Endothelial cell of umbilical vein (primary cell): ENCODE measurements at regions not wholly inside any gene's neighbourhood (a gene's known extent, or its start where the extent isn't known, plus 50 kb on each side); places are given as distances from the start of the nearest gene placed in this dataset.

ENCODE experiments used
- BruUV-seq: library from RNA; stranded (reverse); fragments of 400-500 nt; replicated peaks from 2 replicates; lab custom pipeline; 2021; lab: Mats Ljungman, UMichigan
- CTCF ChIA-PET: fragments of 300-600, 350-600 bp; sonication (Branson Sonifier 250); formaldehyde crosslinking; loops from one replicate; lab custom pipeline; 2021; ENCODE audit warnings: antibody characterized with exemption, inconsistent platforms; lab: Charles Lee
- POLR2A ChIA-PET: fragments of 300-600, 350-600 bp; sonication (Branson Sonifier 250); formaldehyde crosslinking; loops from one replicate; lab custom pipeline; 2021; ENCODE audit warnings: antibody characterized with exemption, inconsistent platforms; lab: Charles Lee
- DNase-seq: peaks from one replicate; pipeline ENCODE4 v3.0.0-alpha.2; 2011; ENCODE audit warnings: low read depth, low spot score
- FAIRE-seq: peaks from 2 replicates; lab custom pipeline; 2011; peaks lifted over from hg19 to GRCh38; lab: Jason Lieb, UNC
- H2AFZ ChIP-seq: 2 replicates; pipeline ENCODE4 v1.6.0; 2012; ENCODE audit warnings: low read depth, low read length, control low read depth, inconsistent platforms
- H3K27ac ChIP-seq: 2 replicates; pipeline ENCODE4 v1.5.1; 2011; ENCODE audit warnings: low read depth, mild to moderate bottlenecking, control low read depth, low read length, moderate library complexity; ENCODE audit not compliant: insufficient read depth
- H3K27me3 ChIP-seq, 2 experiments: 2 replicates each; pipeline versions ENCODE4 v1.6.0 to v1.6.1; 2011; ENCODE audit warnings: low read length in 2 of 2, mixed read lengths in 1 of 2; ENCODE audit not compliant: control insufficient read depth in 2 of 2, insufficient read depth in 2 of 2
- H3K36me3 ChIP-seq, 2 experiments: 2 replicates in 1 of 2; 3 replicates in 1 of 2; pipeline ENCODE4 v1.5.1; 2011; ENCODE audit warnings: low read length in 2 of 2, mild to moderate bottlenecking in 1 of 2, moderate library complexity in 1 of 2; ENCODE audit not compliant: control insufficient read depth in 2 of 2, insufficient read depth in 2 of 2; ENCODE audit errors: extremely low read depth in 1 of 2
- H3K4me1 ChIP-seq: 3 replicates; pipeline ENCODE4 v1.5.1; 2011; ENCODE audit warnings: mild to moderate bottlenecking, low read length; ENCODE audit not compliant: control insufficient read depth, insufficient read depth; ENCODE audit errors: extremely low read depth
- H3K4me2 ChIP-seq: 2 replicates; pipeline ENCODE4 v1.6.1; 2011; ENCODE audit warnings: low read length, control low read depth, mixed read lengths; ENCODE audit not compliant: insufficient read depth
- H3K4me3 ChIP-seq, 3 experiments: fragments of 200-600 bp in 1 of 3; sonication (generic), shearing (Covaris generic) in 1 of 3; replicated peaks in 1 of 3; 2 replicates each; pipeline ENCODE4 v1.5.1; 2011 to 2016; ENCODE audit warnings: control low read depth in 3 of 3, low read length in 3 of 3, mild to moderate bottlenecking in 2 of 3, inconsistent platforms in 1 of 3, low read depth in 1 of 3, moderate library complexity in 1 of 3; ENCODE audit not compliant: insufficient read depth in 1 of 3
- H3K79me2 ChIP-seq: 2 replicates; pipeline ENCODE4 v1.6.0; 2012; ENCODE audit warnings: low read length, inconsistent platforms; ENCODE audit not compliant: control insufficient read depth, insufficient read depth
- H3K9ac ChIP-seq: replicated peaks from 2 replicates; pipeline ENCODE3; 2011; ENCODE audit warnings: low read length, control low read depth; ENCODE audit not compliant: insufficient read depth; ENCODE audit errors: extremely low read depth
- H3K9me1 ChIP-seq: replicated peaks from 3 replicates; pipeline ENCODE4 v1.6.0; 2011; ENCODE audit warnings: mild to moderate bottlenecking, low read length; ENCODE audit not compliant: control insufficient read depth, insufficient read depth; ENCODE audit errors: extremely low read depth
- H3K9me3 ChIP-seq: replicated peaks from 2 replicates; pipeline ENCODE4 v1.5.1; 2012; ENCODE audit warnings: low read length, inconsistent platforms; ENCODE audit not compliant: control insufficient read depth, insufficient read depth
- H4K20me1 ChIP-seq: replicated peaks from 2 replicates; pipeline ENCODE3; 2011; ENCODE audit warnings: mild to moderate bottlenecking, low read length; ENCODE audit not compliant: control insufficient read depth, insufficient read depth; ENCODE audit errors: extremely low read depth
- CTCF ChIP-seq, 2 donors: IDR thresholded peaks; 1 replicate in 1 of 2; 2 replicates in 1 of 2; pipeline ENCODE4 v1.5.1; 2011; ENCODE audit warnings: low read length in 2 of 2, mild to moderate bottlenecking in 2 of 2, moderate library complexity in 2 of 2, control low read depth in 1 of 2, inconsistent platforms in 1 of 2, low read depth in 1 of 2; ENCODE audit not compliant: insufficient read depth in 1 of 2; ENCODE audit errors: extremely low read depth in 1 of 2
- EZH2 ChIP-seq: IDR thresholded peaks from 2 replicates; pipeline ENCODE4 v1.6.1; 2012; ENCODE audit warnings: borderline replicate concordance, low read depth, mild to moderate bottlenecking, moderate library complexity, low read length, inconsistent platforms; ENCODE audit not compliant: severe bottlenecking
- FOS ChIP-seq: IDR thresholded peaks from 2 replicates; pipeline ENCODE4 v1.6.1; 2011; ENCODE audit warnings: mild to moderate bottlenecking, low read length, moderate library complexity, borderline replicate concordance; ENCODE audit not compliant: insufficient read depth
- GATA2 ChIP-seq: IDR thresholded peaks from 2 replicates; pipeline ENCODE4 v1.7.0; 2011; ENCODE audit warnings: low read depth, mild to moderate bottlenecking, moderate library complexity, mixed read lengths, low read length; ENCODE audit not compliant: insufficient read length, insufficient read depth
- JUN ChIP-seq: IDR thresholded peaks from 2 replicates; pipeline ENCODE4 v1.6.1; 2011; ENCODE audit warnings: borderline replicate concordance, low read depth; ENCODE audit not compliant: insufficient read length, insufficient read depth
- MYC ChIP-seq: IDR thresholded peaks from one replicate; pipeline ENCODE4 v1.6.1; 2011; ENCODE audit warnings: mild to moderate bottlenecking, low read depth, low read length
- POLR2A ChIP-seq: IDR thresholded peaks from 2 replicates; pipeline ENCODE4 v1.6.1; 2012; ENCODE audit warnings: low read depth, mild to moderate bottlenecking, control low read depth, low read length
- POLR2AphosphoS5 ChIP-seq: IDR thresholded peaks from 2 replicates; pipeline ENCODE4 v1.6.1; 2012; ENCODE audit warnings: low read depth, mild to moderate bottlenecking, control low read depth, low read length, moderate library complexity; ENCODE audit not compliant: insufficient read depth
- dilution Hi-C: fragments of 300-500 bp; cut with MboI; formaldehyde crosslinking; loops from one replicate; pipeline ENCODE4 v1.15.0; 2019; ENCODE audit warnings: low sequenced_read_pairs; ENCODE audit not compliant: extremely low pct_ligation_motif_present
- intact Hi-C: fragments of 100-400 bp; cut with micrococcal nuclease; formaldehyde crosslinking; loops from one replicate; pipeline ENCODE4 v1.10.0; 2022
- TF ChIP-seq, protein P1 (sequence below): IDR thresholded peaks from 2 replicates; pipeline ENCODE4 v1.6.1; 2011; ENCODE audit not compliant: insufficient read depth, insufficient read length

- Histone ChIP-seq H3K4me3 (no peak overlapping the region), H3K36me3 (no peaks in the 10 kb centered on the region), H3K27me3 (no peaks in the 10 kb centered on the region), H3K9me3 (no peaks in the 10 kb centered on the region), H3K4me2 (no peak overlapping the region), H2AFZ (no peak overlapping the region), H3K4me1 (no peaks in the 10 kb centered on the region), H4K20me1 (no peaks in the 10 kb centered on the region), H3K27ac (no peak overlapping the region), H3K9me1 (no peaks in the 10 kb centered on the region), H3K79me2 (no peaks in the 10 kb centered on the region), H3K9ac (no peak overlapping the region)
- CTCF ChIA-PET, result no interaction called here
- no peak for FAIRE-seq
- intact Hi-C loops, result no loop called here
- dilution Hi-C loops, result no loop called here
- POLR2A ChIA-PET, result no interaction called here
- DNase-seq, result no peak
- BruUV-seq, result no TSS peak
- TF ChIP-seq FOS, result no peak
- no peak for TF ChIP-seq POLR2A
- TF ChIP-seq GATA2, result no peak
- TF ChIP-seq CTCF (IDR thresholded peaks at IDR 0.05; ENCODE audit: extremely low read depth in 1 of 2, insufficient read depth in 1 of 2, low read depth in 1 of 2, low read length in 2 of 2), result no peak
- TF ChIP-seq, protein P1, sequence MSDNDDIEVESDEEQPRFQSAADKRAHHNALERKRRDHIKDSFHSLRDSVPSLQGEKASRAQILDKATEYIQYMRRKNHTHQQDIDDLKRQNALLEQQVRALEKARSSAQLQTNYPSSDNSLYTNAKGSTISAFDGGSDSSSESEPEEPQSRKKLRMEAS, result no peak
- TF ChIP-seq JUN, result no peak
- no peak for TF ChIP-seq MYC
- no peak for TF ChIP-seq EZH2
- no peak for TF ChIP-seq POLR2AphosphoS5
Measured at GRCh38 chr6:164897523-164898235, 411.7 kb downstream of the C6orf118 start.
